DND-41 (cell line): ENCODE measurements at regions not wholly inside any gene's neighbourhood (a gene's known extent, or its start where the extent isn't known, plus 50 kb on each side); places are given as distances from the start of the nearest gene placed in this dataset.

Experiments
- EZH2 ChIP-seq: IDR thresholded peaks from 3 replicates; pipeline ENCODE4 v1.6.1; 2012; ENCODE audit warnings: borderline replicate concordance, low read depth, mild to moderate bottlenecking, moderate library complexity, low read length, inconsistent platforms; ENCODE audit not compliant: severe bottlenecking
- TF ChIP-seq, protein P1 (sequence below): IDR thresholded peaks from 2 replicates; pipeline ENCODE4 v1.5.1; 2012; ENCODE audit warnings: borderline replicate concordance, low read length, moderate library complexity, mild to moderate bottlenecking; ENCODE audit not compliant: poor library complexity, severe bottlenecking; ENCODE audit errors: extremely low read depth

DNA sequence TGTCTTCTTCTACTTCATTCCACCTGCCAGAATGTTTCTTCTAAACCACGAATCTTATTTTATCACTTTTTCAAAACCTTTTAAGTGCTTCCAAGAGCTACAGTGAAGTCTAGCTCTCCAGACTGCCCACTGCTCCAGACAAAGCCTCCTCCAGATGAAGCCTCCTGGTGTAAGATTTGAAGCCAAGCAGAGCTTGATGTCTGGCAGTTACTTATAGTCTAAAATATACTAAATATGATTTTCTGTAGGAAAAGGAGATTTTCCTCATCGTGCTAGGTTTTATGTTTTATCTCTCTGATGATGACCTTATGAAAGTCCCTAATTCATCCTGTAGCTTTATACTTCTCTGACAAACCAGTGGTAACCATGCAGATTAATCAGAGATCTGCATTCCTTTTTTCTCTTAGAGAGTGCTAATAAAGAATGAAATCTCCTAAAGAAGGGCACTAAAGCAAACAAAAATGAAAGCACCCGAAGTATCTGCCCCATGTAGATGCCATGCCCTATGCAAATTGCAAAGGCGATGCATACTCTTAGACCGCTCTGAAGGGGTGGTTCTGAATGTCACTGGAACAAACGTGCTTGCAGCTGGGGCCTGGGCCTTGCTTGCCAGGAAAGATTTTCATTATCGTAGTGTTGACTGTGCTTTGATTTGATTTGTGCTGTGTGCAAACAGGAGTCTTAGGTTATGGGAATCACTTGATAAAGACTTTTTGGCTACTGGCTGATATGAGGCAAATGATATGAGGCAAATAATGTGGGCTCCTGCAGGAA, 314.2 kb downstream of the PID1 start:
- TF ChIP-seq, protein P1, sequence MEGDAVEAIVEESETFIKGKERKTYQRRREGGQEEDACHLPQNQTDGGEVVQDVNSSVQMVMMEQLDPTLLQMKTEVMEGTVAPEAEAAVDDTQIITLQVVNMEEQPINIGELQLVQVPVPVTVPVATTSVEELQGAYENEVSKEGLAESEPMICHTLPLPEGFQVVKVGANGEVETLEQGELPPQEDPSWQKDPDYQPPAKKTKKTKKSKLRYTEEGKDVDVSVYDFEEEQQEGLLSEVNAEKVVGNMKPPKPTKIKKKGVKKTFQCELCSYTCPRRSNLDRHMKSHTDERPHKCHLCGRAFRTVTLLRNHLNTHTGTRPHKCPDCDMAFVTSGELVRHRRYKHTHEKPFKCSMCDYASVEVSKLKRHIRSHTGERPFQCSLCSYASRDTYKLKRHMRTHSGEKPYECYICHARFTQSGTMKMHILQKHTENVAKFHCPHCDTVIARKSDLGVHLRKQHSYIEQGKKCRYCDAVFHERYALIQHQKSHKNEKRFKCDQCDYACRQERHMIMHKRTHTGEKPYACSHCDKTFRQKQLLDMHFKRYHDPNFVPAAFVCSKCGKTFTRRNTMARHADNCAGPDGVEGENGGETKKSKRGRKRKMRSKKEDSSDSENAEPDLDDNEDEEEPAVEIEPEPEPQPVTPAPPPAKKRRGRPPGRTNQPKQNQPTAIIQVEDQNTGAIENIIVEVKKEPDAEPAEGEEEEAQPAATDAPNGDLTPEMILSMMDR: no peak
- no peak for TF ChIP-seq EZH2
